DMS153 treated with DMSO at 0.1 percent for 48 hours (cell line): ENCODE measurements at regions not wholly inside any gene's neighbourhood (a gene's known extent, or its start where the extent isn't known, plus 50 kb on each side); places are given as distances from the start of the nearest gene placed in this dataset.

Source experiments
- DNase-seq: peaks from one replicate; lab custom pipeline; 2025; ENCODE audit not compliant: unreplicated experiment; lab: John Stamatoyannopoulos, UW

GRCh38 chr11:37830529-37830928 is 1232.5 kb upstream of the RAG2 start:
- DNase-seq, result no peak

- DNase-seq, result no peak
Observed at GRCh38 chr11:37817727-37818270, 1219.8 kb upstream of the RAG2 start.

GRCh38 chr11:37812281-37812880 is 1214.3 kb upstream of the RAG2 start:
- no peak for DNase-seq

DNA sequence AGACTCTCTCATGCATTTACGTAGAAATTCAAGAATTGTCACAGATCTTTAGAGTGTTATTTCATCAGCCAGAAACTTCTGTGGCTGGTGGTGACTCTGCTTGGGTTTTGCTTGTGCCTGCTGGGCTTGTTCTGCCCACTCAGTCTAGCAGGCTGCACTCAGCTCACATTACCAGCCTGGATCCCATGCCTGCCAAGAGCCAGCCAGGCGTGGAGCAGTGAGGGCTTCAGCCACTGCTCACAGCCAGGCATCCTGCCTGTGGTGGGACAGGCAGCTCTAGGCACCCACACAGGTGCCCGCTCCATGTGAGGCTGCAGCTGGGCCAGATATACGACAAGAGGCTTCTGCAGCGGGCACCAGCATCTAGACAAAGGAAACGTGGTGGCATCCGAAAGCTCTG is 1213.3 kb upstream of the RAG2 start:
- DNase-seq, result no peak

GRCh38 chr11:37804666-37805065 is 1206.6 kb upstream of the RAG2 start:
- DNase-seq, result no peak

- no peak for DNase-seq
Observed at GRCh38 chr11:37788141-37788877, 1190.3 kb upstream of the RAG2 start.

DNA sequence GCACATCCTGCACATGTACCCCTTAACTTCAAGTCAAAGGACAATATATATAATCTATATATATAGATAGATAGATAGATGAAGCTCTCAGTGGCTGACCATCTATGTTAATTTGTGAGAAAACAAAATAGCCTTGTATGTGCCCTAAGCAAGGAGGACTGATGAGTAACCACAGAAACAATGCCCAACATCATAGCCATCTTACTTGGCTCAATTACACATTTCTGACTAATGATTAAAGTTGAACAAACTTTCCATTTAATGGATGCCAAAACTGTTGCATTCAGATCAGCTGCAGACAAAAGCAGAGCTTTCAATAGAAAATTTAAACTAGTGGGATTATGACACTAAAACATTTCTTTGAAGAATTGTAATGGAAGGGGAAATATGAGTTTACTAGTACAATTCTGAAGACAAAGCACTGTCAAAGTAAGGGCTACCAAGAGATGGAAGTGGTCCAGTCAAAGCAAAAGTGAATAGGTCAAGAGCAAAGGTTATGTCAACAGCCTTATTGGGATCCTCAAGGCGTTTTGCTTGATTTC is 1188.2 kb upstream of the RAG2 start:
- no peak for DNase-seq

GRCh38 chr11:37774441-37774840 is 1176.4 kb upstream of the RAG2 start:
- DNase-seq, result no peak

DNA sequence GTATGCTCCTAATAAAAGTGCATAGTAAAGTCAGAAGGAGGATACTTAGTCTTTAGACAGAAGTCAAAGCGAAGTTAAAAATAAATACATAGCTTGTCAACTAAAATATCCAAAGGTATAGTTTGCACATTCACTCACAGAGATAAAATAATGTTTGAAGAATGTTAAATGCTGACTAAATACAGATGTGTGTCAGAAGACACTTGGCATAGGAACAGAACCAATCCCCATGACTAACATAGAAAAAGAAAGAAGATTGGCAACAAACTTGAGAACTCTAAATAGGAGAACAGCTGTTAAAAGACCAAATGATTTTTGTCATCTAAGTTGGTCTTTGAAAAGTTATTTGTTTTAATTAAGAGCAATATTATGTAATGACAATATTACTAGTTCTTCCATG is 1172.1 kb upstream of the RAG2 start:
- DNase-seq, result no peak

- DNase-seq, result no peak
Observed at GRCh38 chr11:37762079-37762478, 1164.0 kb upstream of the RAG2 start.

DNA sequence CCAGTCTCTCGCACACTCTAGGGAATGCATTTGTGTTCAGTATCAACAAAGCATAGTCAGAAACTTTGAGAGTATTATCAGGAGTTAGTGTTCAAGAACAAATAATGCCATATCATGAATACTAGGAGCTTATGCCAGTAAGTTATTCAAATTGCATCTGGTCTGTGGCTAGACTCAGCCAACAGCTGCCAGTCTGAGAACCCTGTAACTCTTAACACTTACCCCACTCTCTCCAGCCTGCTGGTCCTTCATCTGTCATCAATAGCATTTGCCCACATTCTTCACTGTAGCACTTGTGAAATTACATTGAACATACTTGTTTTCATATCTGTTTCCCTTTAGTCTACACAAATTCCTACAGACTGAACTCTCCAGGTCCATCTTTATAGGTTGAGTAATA is 1157.5 kb upstream of the RAG2 start:
- DNase-seq, result no peak

GRCh38 chr11:37748641-37749040 is 1150.6 kb upstream of the RAG2 start:
- no peak for DNase-seq

GRCh38 chr11:37747121-37747520 is 1149.1 kb upstream of the RAG2 start:
- no peak for DNase-seq

DNA sequence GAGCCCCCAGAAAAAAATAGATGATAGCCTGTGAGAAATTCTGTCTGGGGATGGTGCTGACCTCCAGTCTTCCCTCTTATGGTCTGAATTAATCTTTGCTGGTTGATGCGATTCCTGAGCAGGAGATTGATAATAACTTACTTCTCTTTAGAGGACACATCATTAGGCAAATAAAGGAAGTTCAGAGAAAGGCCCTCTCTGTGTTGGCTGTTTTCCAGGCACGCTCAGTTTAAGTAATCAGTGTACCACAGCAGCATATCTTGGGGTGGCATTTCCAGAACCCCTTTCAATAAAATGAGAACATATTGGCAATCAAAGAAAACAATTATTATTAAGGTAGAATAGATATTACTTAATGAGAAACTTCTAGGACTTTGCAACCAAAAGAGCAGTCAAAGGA is 1129.3 kb upstream of the RAG2 start:
- no peak for DNase-seq

GRCh38 chr11:37724315-37724714 is 1126.3 kb upstream of the RAG2 start:
- no peak for DNase-seq

DNA sequence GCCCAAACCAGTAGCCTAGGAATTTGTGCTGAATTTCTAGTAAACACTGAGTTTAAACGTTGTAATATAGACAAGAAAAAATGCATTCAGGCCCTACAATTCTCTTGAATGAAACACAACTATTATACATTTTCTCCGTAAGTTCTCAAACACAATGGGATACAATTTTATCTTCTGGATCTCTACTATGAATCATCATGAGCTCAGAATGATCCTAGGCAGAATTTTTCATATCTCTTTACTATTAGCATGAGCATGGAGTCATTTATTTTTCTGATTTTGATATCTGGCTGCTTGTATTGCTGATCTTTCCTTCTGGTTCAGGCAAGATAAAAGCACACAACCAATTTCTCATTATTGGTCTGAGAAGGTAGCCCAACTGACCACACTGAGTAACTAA is 1123.4 kb upstream of the RAG2 start:
- DNase-seq, result no peak

GRCh38 chr11:37718431-37718999 is 1120.5 kb upstream of the RAG2 start:
- no peak for DNase-seq

- DNase-seq, result no peak
Observed at GRCh38 chr11:37712251-37712650, 1114.2 kb upstream of the RAG2 start.

DNA sequence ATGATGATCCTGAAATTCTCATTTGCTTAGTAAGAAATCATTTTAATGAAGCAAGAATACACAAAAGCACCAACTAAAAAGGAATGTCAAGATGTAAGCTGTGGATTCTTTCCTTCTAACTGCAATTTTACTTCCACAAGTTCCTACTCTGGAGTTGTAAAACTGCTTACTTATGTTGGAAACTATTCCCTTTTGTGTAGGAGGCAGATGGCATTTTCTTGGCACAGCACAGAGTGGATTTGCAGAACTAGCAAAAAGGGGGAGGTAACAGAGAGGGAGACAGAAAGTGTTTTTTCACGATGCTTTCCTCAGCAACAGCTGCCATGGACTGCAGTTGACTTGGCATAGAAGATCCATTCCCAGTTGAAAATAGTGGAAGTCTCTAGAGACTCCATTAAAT is 1112.0 kb upstream of the RAG2 start:
- no peak for DNase-seq

- DNase-seq, result no peak
Observed at GRCh38 chr11:37704791-37705190, 1106.8 kb upstream of the RAG2 start.

DNA sequence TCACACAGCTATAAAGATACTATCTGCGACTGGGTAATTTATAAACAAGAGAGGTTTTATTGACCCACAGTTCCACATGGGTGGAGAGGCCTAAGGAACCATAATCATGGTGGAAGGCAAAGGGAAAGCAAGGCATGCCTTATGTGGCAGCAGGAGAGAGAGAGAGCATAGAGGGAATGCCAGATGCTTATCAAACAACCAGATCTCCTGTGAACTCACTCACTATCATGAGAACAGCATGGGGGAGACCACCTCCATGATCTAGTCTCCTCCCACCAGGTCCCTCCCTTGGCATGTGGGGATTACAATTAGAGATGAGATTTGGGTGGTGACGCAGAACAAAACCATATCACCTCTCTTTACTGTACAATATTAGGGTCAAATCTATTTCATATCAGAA is 1101.6 kb upstream of the RAG2 start:
- no peak for DNase-seq

GRCh38 chr11:37695283-37695682 is 1097.2 kb upstream of the RAG2 start:
- DNase-seq, result no peak
